Fibroblast of lung (primary cell): ENCODE measurements at regions not wholly inside any gene's neighbourhood (a gene's known extent, or its start where the extent isn't known, plus 50 kb on each side); places are given as distances from the start of the nearest gene placed in this dataset.

Experiments used
- EZH2 ChIP-seq: IDR thresholded peaks from 2 replicates; pipeline ENCODE4 v1.5.1; 2012; ENCODE audit warnings: low read length, control low read depth, mild to moderate bottlenecking; ENCODE audit errors: missing control alignments
- TF ChIP-seq, protein P1 (sequence below), 2 donors: IDR thresholded peaks in 1 of 2; conservative IDR thresholded peaks in 1 of 2; 1 replicate in 1 of 2; 2 replicates in 1 of 2; pipeline ENCODE4 v1.5.1; 2011 to 2012; ENCODE audit warnings: low read length in 2 of 2, control low read depth in 1 of 2, inconsistent platforms in 1 of 2, low read depth in 1 of 2, mild to moderate bottlenecking in 1 of 2

DNA sequence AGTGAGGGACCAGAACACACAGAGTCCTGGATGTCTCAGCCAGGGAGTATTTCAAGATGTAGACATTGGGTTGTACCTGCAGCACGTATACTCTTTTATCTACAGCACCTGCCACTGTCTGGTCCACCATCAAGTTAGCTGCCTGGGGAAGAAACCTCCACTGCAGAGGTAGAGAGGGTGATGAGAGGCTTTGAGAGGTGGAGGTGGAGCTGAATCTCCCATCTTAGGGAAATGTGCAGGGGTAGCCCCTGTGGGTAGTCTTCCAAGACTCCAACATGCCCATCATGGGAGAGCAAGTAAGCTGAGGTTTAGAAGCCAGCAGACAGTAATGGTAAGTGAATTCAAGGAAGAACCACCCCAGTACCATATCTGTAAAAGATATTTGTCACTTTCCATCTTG is 93.3 kb upstream of the CELF4 start:
- TF ChIP-seq, protein P1, sequence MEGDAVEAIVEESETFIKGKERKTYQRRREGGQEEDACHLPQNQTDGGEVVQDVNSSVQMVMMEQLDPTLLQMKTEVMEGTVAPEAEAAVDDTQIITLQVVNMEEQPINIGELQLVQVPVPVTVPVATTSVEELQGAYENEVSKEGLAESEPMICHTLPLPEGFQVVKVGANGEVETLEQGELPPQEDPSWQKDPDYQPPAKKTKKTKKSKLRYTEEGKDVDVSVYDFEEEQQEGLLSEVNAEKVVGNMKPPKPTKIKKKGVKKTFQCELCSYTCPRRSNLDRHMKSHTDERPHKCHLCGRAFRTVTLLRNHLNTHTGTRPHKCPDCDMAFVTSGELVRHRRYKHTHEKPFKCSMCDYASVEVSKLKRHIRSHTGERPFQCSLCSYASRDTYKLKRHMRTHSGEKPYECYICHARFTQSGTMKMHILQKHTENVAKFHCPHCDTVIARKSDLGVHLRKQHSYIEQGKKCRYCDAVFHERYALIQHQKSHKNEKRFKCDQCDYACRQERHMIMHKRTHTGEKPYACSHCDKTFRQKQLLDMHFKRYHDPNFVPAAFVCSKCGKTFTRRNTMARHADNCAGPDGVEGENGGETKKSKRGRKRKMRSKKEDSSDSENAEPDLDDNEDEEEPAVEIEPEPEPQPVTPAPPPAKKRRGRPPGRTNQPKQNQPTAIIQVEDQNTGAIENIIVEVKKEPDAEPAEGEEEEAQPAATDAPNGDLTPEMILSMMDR (conservative IDR thresholded peaks at IDR 0.05 in 1 of 2, IDR thresholded peaks at IDR 0.05 in 1 of 2; ENCODE audit: low read depth in 1 of 2, low read length in 2 of 2): no peak
- TF ChIP-seq EZH2: no peak
